ENCODE measurements at regions not wholly inside any gene's neighbourhood (a gene's known extent, or its start where the extent isn't known, plus 50 kb on each side); places are given as distances from the start of the nearest gene placed in this dataset.

DNA sequence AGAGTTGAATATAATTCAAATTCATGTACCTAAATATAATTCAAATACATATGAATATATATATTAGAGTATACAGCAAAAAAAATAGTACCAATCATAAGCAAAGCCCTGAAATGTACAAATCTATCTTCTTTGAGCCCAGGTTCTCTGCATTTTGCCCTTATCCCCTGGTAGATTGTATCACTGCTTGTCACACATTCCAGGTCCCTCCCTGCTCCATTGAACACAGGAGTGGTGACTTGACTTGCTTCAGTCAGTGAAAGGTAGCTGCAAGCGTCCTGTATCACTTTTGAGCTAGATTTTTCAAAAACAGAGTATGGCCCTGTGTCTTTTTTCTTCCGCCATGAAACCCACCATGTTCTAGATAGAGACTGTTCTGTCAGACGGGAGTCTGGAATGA is 369.4 kb downstream of the LIG4 start:
- no peaks in the 10 kb centered on the region for H3K9me3 ChIP-seq
- DNase-seq (no peak), ATAC-seq (no peak)
- H3K27ac ChIP-seq: no peak overlapping the region
- no peaks in the 10 kb centered on the region for H3K36me3 ChIP-seq
- no peaks in the 10 kb centered on the region for H3K4me1 ChIP-seq
- no peaks in the 10 kb centered on the region for H3K27me3 ChIP-seq (ENCODE audit: low read depth)
- intact Hi-C loops (cut with DNase I): no loop called here
- TF ChIP-seq, protein P1, sequence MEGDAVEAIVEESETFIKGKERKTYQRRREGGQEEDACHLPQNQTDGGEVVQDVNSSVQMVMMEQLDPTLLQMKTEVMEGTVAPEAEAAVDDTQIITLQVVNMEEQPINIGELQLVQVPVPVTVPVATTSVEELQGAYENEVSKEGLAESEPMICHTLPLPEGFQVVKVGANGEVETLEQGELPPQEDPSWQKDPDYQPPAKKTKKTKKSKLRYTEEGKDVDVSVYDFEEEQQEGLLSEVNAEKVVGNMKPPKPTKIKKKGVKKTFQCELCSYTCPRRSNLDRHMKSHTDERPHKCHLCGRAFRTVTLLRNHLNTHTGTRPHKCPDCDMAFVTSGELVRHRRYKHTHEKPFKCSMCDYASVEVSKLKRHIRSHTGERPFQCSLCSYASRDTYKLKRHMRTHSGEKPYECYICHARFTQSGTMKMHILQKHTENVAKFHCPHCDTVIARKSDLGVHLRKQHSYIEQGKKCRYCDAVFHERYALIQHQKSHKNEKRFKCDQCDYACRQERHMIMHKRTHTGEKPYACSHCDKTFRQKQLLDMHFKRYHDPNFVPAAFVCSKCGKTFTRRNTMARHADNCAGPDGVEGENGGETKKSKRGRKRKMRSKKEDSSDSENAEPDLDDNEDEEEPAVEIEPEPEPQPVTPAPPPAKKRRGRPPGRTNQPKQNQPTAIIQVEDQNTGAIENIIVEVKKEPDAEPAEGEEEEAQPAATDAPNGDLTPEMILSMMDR (IDR thresholded peaks at IDR 0.05): no peak
- no peak overlapping the region for H3K4me3 ChIP-seq

DNA sequence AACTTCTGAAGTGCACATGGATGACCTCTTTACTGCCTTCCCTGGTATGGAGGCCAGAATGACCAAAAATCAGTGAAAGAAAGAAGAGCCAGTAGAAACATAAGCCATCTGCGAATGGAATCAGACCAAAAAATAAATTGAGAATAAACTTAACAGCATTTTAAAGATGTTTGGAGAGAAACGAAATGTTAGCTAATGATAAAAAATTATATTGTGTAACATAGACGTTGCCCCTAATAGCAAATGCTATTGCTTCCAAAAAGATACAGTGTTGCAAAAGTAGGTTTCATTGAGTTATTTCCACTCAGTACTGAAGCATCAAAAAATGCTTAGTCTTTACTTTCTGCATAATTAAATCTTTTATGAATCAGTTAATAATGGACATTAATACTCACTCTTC is 371.7 kb downstream of the LIG4 start:
- TF ChIP-seq, protein P1 (IDR thresholded peaks at IDR 0.05): no peak
- Histone ChIP-seq H3K4me1 (no peaks in the 10 kb centered on the region), H3K27me3 (ENCODE audit: low read depth) (no peaks in the 10 kb centered on the region), H3K9me3 (no peaks in the 10 kb centered on the region), H3K4me3 (no peak overlapping the region), H3K36me3 (no peaks in the 10 kb centered on the region), H3K27ac (no peak overlapping the region)
- ATAC-seq (no peak), DNase-seq (no peak)
- intact Hi-C loops (cut with DNase I): no loop called here

DNA sequence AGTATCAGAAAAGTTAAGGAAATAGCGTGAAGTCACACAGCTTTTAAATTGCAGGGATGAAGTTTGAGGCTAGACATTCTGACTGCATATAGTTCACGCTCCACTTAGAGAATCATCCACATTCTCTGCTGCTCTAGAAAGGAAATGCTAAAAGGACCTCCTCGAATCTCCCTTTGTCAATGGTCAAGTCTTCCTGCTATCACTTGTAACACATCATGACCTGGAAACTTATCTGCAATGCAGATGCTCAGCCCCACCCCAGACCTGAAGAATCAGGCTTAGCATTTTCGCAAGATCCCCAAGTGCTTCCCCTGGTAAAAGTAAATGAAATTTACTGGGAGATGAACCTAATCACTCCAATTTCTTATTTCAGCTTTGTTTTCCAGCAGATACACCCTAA is 372.1 kb downstream of the LIG4 start:
- intact Hi-C loops (cut with DNase I): no loop called here
- no peaks in the 10 kb centered on the region for H3K9me3 ChIP-seq
- no peak for DNase-seq
- H3K4me3 ChIP-seq: no peak overlapping the region
- TF ChIP-seq, protein P1 (IDR thresholded peaks at IDR 0.05): no peak
- H3K27me3 ChIP-seq (ENCODE audit: low read depth): no peaks in the 10 kb centered on the region
- H3K4me1 ChIP-seq: no peaks in the 10 kb centered on the region
- no peaks in the 10 kb centered on the region for H3K36me3 ChIP-seq
- no peak overlapping the region for H3K27ac ChIP-seq
- no peak for ATAC-seq

DNA sequence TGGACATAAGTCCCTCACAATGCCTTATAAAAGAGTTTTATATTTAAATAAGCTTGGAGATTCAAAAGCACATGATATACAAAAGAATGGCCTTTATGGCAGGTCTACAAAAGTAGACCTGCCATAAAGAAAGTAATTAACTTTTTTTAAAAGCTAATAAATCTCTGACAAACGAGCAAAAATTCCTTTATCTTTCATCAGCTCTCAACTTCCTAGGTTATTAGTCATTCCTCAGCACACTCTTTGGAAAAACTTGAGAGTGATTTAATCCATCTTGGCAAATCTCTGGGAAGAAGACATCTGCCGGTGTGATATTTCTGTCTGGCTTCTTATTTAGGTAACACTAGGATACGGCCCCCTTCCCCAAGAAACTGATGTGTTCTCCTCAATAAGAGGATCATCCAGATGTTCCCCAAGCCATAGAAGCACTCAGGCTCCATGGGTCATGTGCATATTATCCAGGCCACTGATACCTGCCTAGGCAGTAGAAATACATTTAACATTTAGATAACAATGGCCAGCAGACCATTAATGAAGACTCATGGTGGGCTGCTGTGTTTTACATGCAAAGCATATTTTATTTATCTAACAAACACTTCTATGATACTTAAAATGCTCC is 372.7 kb downstream of the LIG4 start:
- Histone ChIP-seq H3K4me3 (no peak overlapping the region), H3K36me3 (no peaks in the 10 kb centered on the region), H3K27me3 (ENCODE audit: low read depth) (no peaks in the 10 kb centered on the region), H3K9me3 (no peaks in the 10 kb centered on the region), H3K27ac (no peak overlapping the region), H3K4me1 (no peaks in the 10 kb centered on the region)
- ATAC-seq (no peak), DNase-seq (no peak)
- TF ChIP-seq, protein P1 (IDR thresholded peaks at IDR 0.05): no peak
- intact Hi-C loops (cut with DNase I): no loop called here

DNA sequence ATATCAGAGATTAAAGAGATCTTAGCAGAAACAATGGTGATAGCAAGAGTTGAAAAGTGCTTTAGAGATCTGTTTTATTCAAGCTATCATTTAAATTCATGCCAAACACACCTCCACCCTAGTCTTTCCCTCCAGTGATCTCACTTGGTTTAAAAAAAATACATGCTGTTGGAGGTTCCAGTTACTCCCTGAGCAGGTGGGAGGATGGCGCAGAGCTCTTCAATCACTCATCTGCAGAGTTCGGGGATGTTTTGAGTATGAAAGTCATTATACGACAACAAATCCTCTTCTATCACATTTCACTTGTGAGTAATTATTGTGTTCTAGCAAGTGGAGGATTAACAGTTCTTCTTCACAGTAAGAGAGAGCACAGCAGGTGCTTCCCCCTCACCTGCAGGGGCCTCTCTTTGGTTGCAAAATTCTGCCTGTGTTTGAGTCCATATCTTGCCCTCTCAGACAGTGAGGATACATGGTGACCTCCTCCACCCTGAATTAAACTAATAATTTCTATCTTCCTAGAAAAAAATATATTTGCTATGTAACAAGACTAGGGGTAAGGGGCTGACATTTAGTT is 376.7 kb downstream of the LIG4 start:
- Histone ChIP-seq H3K4me1 (no peaks in the 10 kb centered on the region), H3K27me3 (ENCODE audit: low read depth) (no peaks in the 10 kb centered on the region), H3K4me3 (no peak overlapping the region), H3K27ac (no peak overlapping the region), H3K9me3 (no peaks in the 10 kb centered on the region), H3K36me3 (no peaks in the 10 kb centered on the region)
- ATAC-seq: no peak
- intact Hi-C loops (cut with DNase I): no loop called here
- TF ChIP-seq, protein P1 (IDR thresholded peaks at IDR 0.05): no peak
- no peak for DNase-seq

Data from lower lobe of right lung (tissue), 2 donors.